OCI-LY1 (cell line): ENCODE measurements at regions not wholly inside any gene's neighbourhood (a gene's known extent, or its start where the extent isn't known, plus 50 kb on each side); places are given as distances from the start of the nearest gene placed in this dataset.

ENCODE experiments used
- H2AFZ ChIP-seq: fragments of 200-600 bp; sonication (generic), shearing (Covaris generic); 2 replicates; pipeline ENCODE4 v1.6.0; 2014; ENCODE audit warnings: antibody characterized with exemption, mild to moderate bottlenecking, low read length
- H3F3A ChIP-seq: fragments of 200-600 bp; sonication (generic), shearing (Covaris generic); 2 replicates; pipeline ENCODE4 v1.6.0; 2014; ENCODE audit warnings: mild to moderate bottlenecking, antibody characterized with exemption, low read length, moderate library complexity; ENCODE audit not compliant: insufficient read depth
- H3K27ac ChIP-seq: fragments of 200-600 bp; sonication (generic); 2 replicates; pipeline ENCODE4 v1.5.1; 2014; ENCODE audit warnings: low read length, mixed run types, mild to moderate bottlenecking, low read depth; ENCODE audit not compliant: poor library complexity, severe bottlenecking
- H3K27me3 ChIP-seq: fragments of 200-600 bp; sonication (generic); 2 replicates; pipeline ENCODE4 v1.6.0; 2014; ENCODE audit warnings: antibody characterized with exemption, mild to moderate bottlenecking, low read length, moderate library complexity; ENCODE audit not compliant: insufficient read depth
- H3K36me3 ChIP-seq: fragments of 200-600 bp; sonication (generic); 2 replicates; pipeline ENCODE4 v1.6.1; 2014; ENCODE audit warnings: mild to moderate bottlenecking, antibody characterized with exemption, low read length, moderate library complexity, mixed read lengths; ENCODE audit not compliant: insufficient read depth
- H3K4me1 ChIP-seq: fragments of 200-600 bp; sonication (generic); 2 replicates; pipeline ENCODE4 v1.5.1; 2014; ENCODE audit warnings: mild to moderate bottlenecking, low read length, moderate library complexity; ENCODE audit not compliant: insufficient read depth, severe bottlenecking
- H3K4me2 ChIP-seq: fragments of 200-600 bp; sonication (generic), shearing (Covaris generic); 2 replicates; pipeline ENCODE4 v1.6.1; 2014; ENCODE audit warnings: low read length
- H3K4me3 ChIP-seq: fragments of 200-600 bp; sonication (generic); 2 replicates; pipeline ENCODE4 v1.5.1; 2014; ENCODE audit warnings: low read length, low read depth, mild to moderate bottlenecking, mixed read lengths; ENCODE audit not compliant: poor library complexity, severe bottlenecking
- H3K79me2 ChIP-seq: fragments of 200-600 bp; shearing (Covaris generic); 2 replicates; pipeline ENCODE4 v1.6.1; 2016; ENCODE audit warnings: mixed run types, low read length, mixed read lengths; ENCODE audit not compliant: insufficient read depth
- H3K9ac ChIP-seq: fragments of 200-600 bp; sonication (generic), shearing (Covaris generic); 2 replicates; pipeline ENCODE4 v1.6.1; 2014; ENCODE audit warnings: mild to moderate bottlenecking, low read length, mixed read lengths
- H3K9me2 ChIP-seq: fragments of 200-600 bp; sonication (generic), shearing (Covaris generic); 2 replicates; pipeline ENCODE4 v1.6.1; 2014; ENCODE audit warnings: low read depth, mild to moderate bottlenecking, low read length, mixed read lengths
- H3K9me3 ChIP-seq: fragments of 200-600 bp; shearing (Covaris generic); 2 replicates; pipeline ENCODE4 v1.6.1; 2014; ENCODE audit warnings: low read length, mixed read lengths
- H4K20me1 ChIP-seq: fragments of 200-600 bp; sonication (generic), shearing (Covaris generic); 2 replicates; pipeline ENCODE4 v1.6.0; 2016; ENCODE audit warnings: mild to moderate bottlenecking, low read length; ENCODE audit not compliant: insufficient read depth
- CTCF ChIP-seq: fragments of 200-600 bp; sonication (generic), shearing (Covaris generic); IDR thresholded peaks from 2 replicates; pipeline ENCODE4 v1.5.1; 2017; ENCODE audit warnings: mild to moderate bottlenecking, antibody characterized with exemption, low read length, moderate library complexity, mixed read lengths
- EZH2 ChIP-seq: fragments of 200-600 bp; sonication (generic), shearing (Covaris generic); IDR thresholded peaks from 2 replicates; pipeline ENCODE4 v1.8.0; 2017; ENCODE audit warnings: borderline replicate concordance, mixed run types, mild to moderate bottlenecking, antibody characterized with exemption, low read length, moderate library complexity, mixed read lengths

GRCh38 chr2:167424221-167424620 lies 535.9 kb downstream of the XIRP2 start:
- Histone ChIP-seq H3K36me3 (no peaks in the 10 kb centered on the region), H3K9ac (no peak overlapping the region), H2AFZ (no peak overlapping the region), H3K9me2 (no peaks in the 10 kb centered on the region), H4K20me1 (no peaks in the 10 kb centered on the region), H3K9me3 (no peaks in the 10 kb centered on the region), H3K4me2 (no peak overlapping the region), H3F3A (no peaks in the 10 kb centered on the region), H3K4me3 (no peak overlapping the region), H3K79me2 (no peaks in the 10 kb centered on the region), H3K27ac (no peak overlapping the region), H3K4me1 (no peaks in the 10 kb centered on the region), H3K27me3 (no peaks in the 10 kb centered on the region)
- no peak for TF ChIP-seq CTCF
- no peak for TF ChIP-seq EZH2

- Histone ChIP-seq H3K27me3 (no peaks in the 10 kb centered on the region), H3K79me2 (no peaks in the 10 kb centered on the region), H3K9me3 (no peaks in the 10 kb centered on the region), H3K27ac (no peak overlapping the region), H4K20me1 (no peaks in the 10 kb centered on the region), H3K4me2 (no peak overlapping the region), H3K4me1 (no peaks in the 10 kb centered on the region), H2AFZ (no peak overlapping the region), H3K9ac (no peak overlapping the region), H3K36me3 (no peaks in the 10 kb centered on the region), H3F3A (no peaks in the 10 kb centered on the region), H3K4me3 (no peak overlapping the region), H3K9me2 (no peaks in the 10 kb centered on the region)
- TF ChIP-seq EZH2 (no peak), CTCF (no peak)
Observed at GRCh38 chr2:167423731-167424130, 535.5 kb downstream of the XIRP2 start.

GRCh38 chr2:167420211-167420610 lies 531.9 kb downstream of the XIRP2 start:
- H3K9me2 ChIP-seq: no peaks in the 10 kb centered on the region
- no peaks in the 10 kb centered on the region for H3K9me3 ChIP-seq
- no peaks in the 10 kb centered on the region for H3K27me3 ChIP-seq
- H3K4me2 ChIP-seq: no peak overlapping the region
- H4K20me1 ChIP-seq: no peaks in the 10 kb centered on the region
- H3K9ac ChIP-seq: no peak overlapping the region
- no peaks in the 10 kb centered on the region for H3K79me2 ChIP-seq
- TF ChIP-seq CTCF: no peak
- no peak for TF ChIP-seq EZH2
- H3K36me3 ChIP-seq: no peaks in the 10 kb centered on the region
- no peak overlapping the region for H3K27ac ChIP-seq
- no peaks in the 10 kb centered on the region for H3K4me1 ChIP-seq
- H3F3A ChIP-seq: no peaks in the 10 kb centered on the region
- no peak overlapping the region for H3K4me3 ChIP-seq
- H2AFZ ChIP-seq: no peak overlapping the region
